Mononuclear cell (primary cell): ENCODE measurements at regions not wholly inside any gene's neighbourhood (a gene's known extent, or its start where the extent isn't known, plus 50 kb on each side); places are given as distances from the start of the nearest gene placed in this dataset.

ENCODE experiments used
- H3K27me3 ChIP-seq: 2 replicates; pipeline ENCODE4 v1.6.0; 2011; ENCODE audit warnings: low read length, control low read depth; ENCODE audit not compliant: insufficient read depth
- H3K4me1 ChIP-seq: 2 replicates; pipeline ENCODE4 v1.5.1; 2011; ENCODE audit warnings: mild to moderate bottlenecking, low read length, control low read depth; ENCODE audit not compliant: insufficient read depth
- H3K4me3 ChIP-seq: 2 replicates; pipeline ENCODE4 v1.5.1; 2011; ENCODE audit warnings: mild to moderate bottlenecking, low read length, moderate library complexity
- H3K9me3 ChIP-seq: 2 replicates; pipeline ENCODE4 v1.5.1; 2011; ENCODE audit warnings: low read depth, mild to moderate bottlenecking, control low read depth, low read length

GRCh38 chr14:54213536-54213935, 183.3 kb upstream of the CDKN3 start:
- H3K4me1 ChIP-seq = no peaks in the 10 kb centered on the region
- H3K4me3 ChIP-seq = no peak overlapping the region
- H3K27me3 ChIP-seq = peaks cover 26% of the 10 kb centered on the region
- no peaks in the 10 kb centered on the region for H3K9me3 ChIP-seq

GRCh38 chr14:54216827-54217226, 180.0 kb upstream of the CDKN3 start:
- H3K27me3 ChIP-seq = peaks cover 59% of the 10 kb centered on the region
- no peaks in the 10 kb centered on the region for H3K9me3 ChIP-seq
- H3K4me1 ChIP-seq = no peaks in the 10 kb centered on the region
- H3K4me3 ChIP-seq = no peak overlapping the region

GRCh38 chr14:54219261-54220070, 177.3 kb upstream of the CDKN3 start:
- Histone ChIP-seq H3K4me1 (no peaks in the 10 kb centered on the region), H3K4me3 (no peak overlapping the region), H3K9me3 (no peaks in the 10 kb centered on the region), H3K27me3 (peaks cover 81% of the 10 kb centered on the region)

- Histone ChIP-seq H3K27me3 (peaks cover 78% of the 10 kb centered on the region), H3K9me3 (no peaks in the 10 kb centered on the region), H3K4me1 (no peaks in the 10 kb centered on the region), H3K4me3 (no peak overlapping the region)
These were observed 176.6 kb upstream of the CDKN3 start for GRCh38 chr14:54220071-54220703.

- Histone ChIP-seq H3K27me3 (peaks cover 75% of the 10 kb centered on the region), H3K4me3 (no peak overlapping the region), H3K4me1 (no peaks in the 10 kb centered on the region), H3K9me3 (no peaks in the 10 kb centered on the region)
These were observed 175.9 kb upstream of the CDKN3 start for GRCh38 chr14:54220704-54221431.

DNA sequence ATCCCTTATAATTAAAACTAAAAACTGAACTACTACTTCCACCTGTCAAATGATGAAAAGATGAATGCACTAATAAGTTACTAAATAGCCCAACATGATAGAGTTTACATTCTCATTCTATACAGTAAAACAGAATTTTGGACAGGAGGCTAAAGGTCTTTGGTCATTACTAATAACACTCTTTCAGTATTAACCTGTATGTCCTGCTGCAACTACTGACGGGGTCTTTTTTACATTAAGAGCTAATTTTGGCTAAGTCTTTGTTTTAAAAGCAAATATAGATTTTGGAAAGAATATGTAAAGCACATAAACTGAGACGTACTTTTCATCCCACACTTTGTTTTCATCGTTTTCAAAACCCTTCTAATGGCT, 175.4 kb upstream of the CDKN3 start:
- Histone ChIP-seq H3K4me1 (no peaks in the 10 kb centered on the region), H3K9me3 (no peaks in the 10 kb centered on the region), H3K27me3 (peaks cover 69% of the 10 kb centered on the region), H3K4me3 (no peak overlapping the region)

DNA sequence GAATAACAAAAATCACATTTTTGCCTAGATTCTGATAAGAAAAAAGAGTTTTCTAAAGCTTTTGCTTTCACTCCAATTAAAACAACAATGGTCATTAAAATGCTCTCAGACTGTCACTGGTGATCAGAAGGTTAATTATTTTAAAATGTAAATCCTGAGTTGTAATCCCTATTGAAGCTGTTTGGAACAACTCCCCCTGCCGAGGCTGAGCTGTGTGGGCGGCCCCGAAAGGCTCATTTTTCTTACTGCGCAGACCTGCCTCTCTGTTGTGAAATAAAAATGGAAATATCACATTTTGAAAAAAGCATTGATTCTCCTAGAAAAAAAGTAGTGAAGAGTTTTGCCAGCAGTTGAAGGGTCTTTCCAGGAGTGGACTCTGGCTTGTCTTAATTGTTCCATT, 174.8 kb upstream of the CDKN3 start:
- Histone ChIP-seq H3K4me3 (no peak overlapping the region), H3K9me3 (no peaks in the 10 kb centered on the region), H3K27me3 (peaks cover 64% of the 10 kb centered on the region), H3K4me1 (no peaks in the 10 kb centered on the region)

DNA sequence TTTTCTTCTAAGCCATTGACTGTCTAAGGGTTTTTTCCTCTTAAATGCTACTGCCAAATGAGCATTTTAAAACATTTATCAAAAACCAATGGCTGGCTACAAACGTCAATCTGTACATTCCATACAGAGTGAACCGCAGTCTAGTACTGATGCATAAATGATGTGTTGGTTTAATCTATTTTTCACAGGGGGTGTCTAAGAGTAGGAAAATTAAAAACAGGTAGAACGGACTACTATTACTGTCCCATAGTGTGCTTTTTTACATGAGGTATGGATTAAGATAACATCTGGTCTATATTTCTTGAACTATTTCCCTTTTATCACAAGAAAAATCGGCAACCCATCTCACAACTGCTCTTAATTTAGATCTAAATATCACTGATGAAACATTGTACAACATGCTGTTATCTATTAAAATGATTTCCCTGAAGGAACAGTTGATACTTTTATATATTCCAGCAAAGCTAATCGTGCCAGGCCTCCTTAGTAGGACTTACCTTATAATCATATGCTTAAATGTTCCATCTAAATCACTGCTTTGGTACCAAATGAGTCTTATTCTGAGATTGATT, 172.9 kb upstream of the CDKN3 start:
- Histone ChIP-seq H3K27me3 (peaks cover 55% of the 10 kb centered on the region), H3K4me3 (no peak overlapping the region), H3K4me1 (no peaks in the 10 kb centered on the region), H3K9me3 (no peaks in the 10 kb centered on the region)

- H3K4me1 ChIP-seq = no peaks in the 10 kb centered on the region
- peaks cover 38% of the 10 kb centered on the region for H3K27me3 ChIP-seq
- no peaks in the 10 kb centered on the region for H3K9me3 ChIP-seq
- no peak overlapping the region for H3K4me3 ChIP-seq
These were observed 171.2 kb upstream of the CDKN3 start for GRCh38 chr14:54225457-54226060.

DNA sequence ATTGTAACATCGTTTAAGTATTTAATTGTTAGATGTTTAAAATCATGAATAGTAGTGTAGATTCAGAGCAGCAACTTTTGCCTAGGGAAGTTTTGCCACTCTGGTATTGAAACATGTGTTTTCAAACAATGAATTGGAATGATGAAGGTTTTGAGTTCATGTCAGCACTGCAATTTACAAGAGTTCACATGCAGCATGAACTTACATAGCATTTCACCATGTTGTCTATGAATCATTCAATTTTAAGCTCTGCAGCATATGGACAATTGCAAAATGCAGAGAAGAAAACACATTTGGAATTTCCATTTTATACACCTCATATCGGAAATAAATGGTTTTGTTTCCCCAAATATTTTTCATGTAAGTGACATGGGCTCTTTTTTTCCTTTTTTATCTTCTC, 170.7 kb upstream of the CDKN3 start:
- Histone ChIP-seq H3K9me3 (no peaks in the 10 kb centered on the region), H3K4me3 (no peak overlapping the region), H3K4me1 (no peaks in the 10 kb centered on the region), H3K27me3 (peaks cover 33% of the 10 kb centered on the region)

DNA sequence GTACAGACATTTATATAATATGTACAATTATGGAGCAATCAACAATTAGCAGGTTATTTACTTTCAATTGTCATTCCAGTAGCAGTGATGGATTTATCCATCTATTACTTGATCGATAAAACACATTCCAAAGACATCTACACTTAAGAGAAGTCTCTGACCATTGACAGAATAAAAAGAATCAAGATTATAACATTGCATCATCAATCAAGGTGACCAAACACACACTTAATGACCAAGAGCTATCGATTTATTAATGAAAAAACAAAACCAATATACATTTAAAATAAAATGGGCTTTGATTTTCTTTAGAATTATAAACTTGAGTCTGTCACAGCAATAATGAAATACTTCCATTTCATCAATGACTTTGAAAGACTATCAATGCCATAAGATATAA, 170.2 kb upstream of the CDKN3 start:
- Histone ChIP-seq H3K9me3 (no peaks in the 10 kb centered on the region), H3K4me3 (no peak overlapping the region)

DNA sequence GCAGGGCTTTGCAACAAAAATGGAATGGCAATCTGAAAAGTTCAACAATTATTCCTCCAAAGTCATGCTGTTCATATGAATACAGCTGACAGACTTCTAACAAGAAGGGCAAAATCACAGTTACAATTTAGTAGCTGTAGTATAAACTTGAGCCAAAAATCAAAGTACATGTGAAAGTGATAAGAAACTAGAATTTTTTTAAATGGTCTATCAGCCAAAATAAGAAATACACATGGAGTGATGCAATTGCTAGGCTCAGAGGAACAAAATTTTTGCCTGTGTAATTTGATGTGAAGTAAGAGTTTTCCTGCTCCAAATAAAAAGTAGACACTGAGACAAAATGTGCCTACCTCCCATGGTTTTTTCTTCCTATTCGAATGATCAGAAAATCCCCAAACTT, 167.7 kb upstream of the CDKN3 start:
- H3K27me3 ChIP-seq = peaks cover 6% of the 10 kb centered on the region
- no peak overlapping the region for H3K4me3 ChIP-seq
- H3K4me1 ChIP-seq = no peaks in the 10 kb centered on the region
- H3K9me3 ChIP-seq = no peaks in the 10 kb centered on the region

More for the DNA sequence above, 170.2 kb upstream of the CDKN3 start:
- Histone ChIP-seq H3K4me1 (no peaks in the 10 kb centered on the region), H3K27me3 (peaks cover 28% of the 10 kb centered on the region)

DNA sequence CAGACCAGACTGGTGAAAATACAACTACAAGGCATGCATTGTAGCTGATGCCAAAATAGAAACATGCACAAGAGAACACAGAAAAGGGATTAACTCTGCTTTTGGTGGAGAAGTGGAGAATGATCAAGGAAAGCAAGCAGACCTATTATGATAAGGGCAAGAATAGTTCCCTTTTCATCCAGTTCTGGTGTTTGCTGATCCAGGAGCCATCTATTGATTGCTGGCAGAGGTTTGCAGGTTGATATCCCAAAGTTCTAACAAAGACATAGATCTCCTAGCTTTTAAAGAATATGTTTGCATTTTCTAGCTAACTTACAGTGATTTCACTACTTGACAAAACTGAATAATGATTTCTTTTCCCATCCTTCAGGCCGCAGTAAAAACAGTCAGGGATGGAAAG, 166.2 kb upstream of the CDKN3 start:
- Histone ChIP-seq H3K9me3 (no peaks in the 10 kb centered on the region), H3K4me3 (no peak overlapping the region), H3K4me1 (no peaks in the 10 kb centered on the region), H3K27me3 (peaks cover 3% of the 10 kb centered on the region)

GRCh38 chr14:54232735-54233134, 164.1 kb upstream of the CDKN3 start:
- Histone ChIP-seq H3K27me3 (peaks cover 3% of the 10 kb centered on the region), H3K9me3 (no peaks in the 10 kb centered on the region), H3K4me3 (no peak overlapping the region), H3K4me1 (no peaks in the 10 kb centered on the region)

DNA sequence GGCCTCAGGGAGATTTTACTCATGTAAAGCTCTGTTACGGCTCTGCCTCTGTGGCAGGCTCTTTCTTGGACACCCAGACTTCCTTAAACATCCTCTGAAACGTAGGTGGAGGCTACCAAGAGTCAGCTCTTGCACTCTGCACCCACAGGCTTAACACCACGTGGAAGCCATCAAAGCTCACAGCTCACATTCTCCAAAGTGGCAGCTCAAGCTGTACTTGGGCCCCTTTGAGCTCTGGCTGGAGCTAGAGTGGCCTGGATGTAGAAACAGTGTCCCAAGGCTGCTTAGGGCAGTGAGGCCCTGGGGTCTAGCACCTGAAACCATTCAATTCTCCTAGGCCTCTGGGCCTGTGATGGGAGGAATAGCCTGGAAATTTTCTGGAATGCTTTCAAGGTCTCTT, 155.3 kb upstream of the CDKN3 start:
- H3K9me3 ChIP-seq = no peaks in the 10 kb centered on the region
- no peaks in the 10 kb centered on the region for H3K4me1 ChIP-seq
- H3K27me3 ChIP-seq = no peaks in the 10 kb centered on the region
- no peak overlapping the region for H3K4me3 ChIP-seq
